GM23338 (cell line): ENCODE measurements at regions not wholly inside any gene's neighbourhood (a gene's known extent, or its start where the extent isn't known, plus 50 kb on each side); places are given as distances from the start of the nearest gene placed in this dataset.

Experiments
- ATAC-seq: fragments of 200-7000 bp; cut with Tn5 transposase; 3 replicates; pipeline ENCODE4 v1.9.1; 2020
- DNase-seq: peaks from one replicate; pipeline ENCODE4 v3.0.0-alpha.2; 2015; ENCODE audit warnings: low spot score
- H2AFZ ChIP-seq: fragments of 200-600 bp; sonication (generic); 2 replicates; pipeline ENCODE4 v1.8.0; 2016; ENCODE audit warnings: antibody characterized with exemption, mild to moderate bottlenecking, moderate library complexity
- H3F3A ChIP-seq: fragments of 200-600 bp; sonication (generic); replicated peaks from 2 replicates; pipeline ENCODE4 v1.8.0; 2017; ENCODE audit warnings: antibody characterized with exemption, mixed run types, low read depth
- H3K27ac ChIP-seq: fragments of 200-600 bp; sonication (generic); 2 replicates; pipeline ENCODE4 v1.6.1; 2016; ENCODE audit warnings: low read depth
- H3K27me3 ChIP-seq: fragments of 200-600 bp; sonication (generic); 2 replicates; pipeline ENCODE4 v1.8.0; 2016; ENCODE audit warnings: mild to moderate bottlenecking, mixed run types, moderate library complexity; ENCODE audit not compliant: insufficient read depth
- H3K36me3 ChIP-seq: fragments of 200-600 bp; sonication (generic); 2 replicates; pipeline ENCODE4 v1.8.0; 2016; ENCODE audit warnings: mild to moderate bottlenecking; ENCODE audit not compliant: insufficient read depth
- H3K4me1 ChIP-seq: fragments of 200-600 bp; sonication (generic); 2 replicates; pipeline ENCODE4 v1.8.0; 2016; ENCODE audit warnings: mild to moderate bottlenecking, moderate library complexity; ENCODE audit not compliant: insufficient read depth
- H3K4me2 ChIP-seq: fragments of 200-600 bp; sonication (generic); 2 replicates; pipeline ENCODE4 v1.7.1; 2017; ENCODE audit warnings: mixed run types
- H3K4me3 ChIP-seq: fragments of 200-600 bp; sonication (generic); 2 replicates; pipeline ENCODE4 v1.6.1; 2016; ENCODE audit warnings: mixed run types
- H3K79me2 ChIP-seq: fragments of 200-600 bp; sonication (generic); replicated peaks from 2 replicates; pipeline ENCODE4 v1.8.0; 2017; ENCODE audit warnings: mild to moderate bottlenecking; ENCODE audit not compliant: insufficient read depth
- H3K9me2 ChIP-seq: fragments of 200-600 bp; sonication (generic); 2 replicates; pipeline ENCODE4 v1.8.0; 2017; ENCODE audit not compliant: insufficient read depth
- H4K20me1 ChIP-seq: fragments of 200-600 bp; sonication (generic); replicated peaks from 2 replicates; pipeline ENCODE4 v1.8.0; 2017; ENCODE audit warnings: mild to moderate bottlenecking; ENCODE audit not compliant: insufficient read depth
- H3K27ac Mint-ChIP-seq: 2 replicates; pipeline ENCODE4 v1.8.0; 2020; ENCODE audit warnings: inconsistent platforms, mild to moderate bottlenecking, moderate library complexity, mixed read lengths
- H3K27me3 Mint-ChIP-seq: 3 replicates; pipeline ENCODE4 v1.8.0; 2022; ENCODE audit warnings: low read depth, mild to moderate bottlenecking, moderate library complexity, mixed read lengths, inconsistent platforms; ENCODE audit not compliant: insufficient read depth, poor library complexity
- H3K36me3 Mint-ChIP-seq: 3 replicates; pipeline ENCODE4 v1.8.0; 2021; ENCODE audit warnings: low read depth, mild to moderate bottlenecking, inconsistent platforms, moderate library complexity, mixed read lengths
- H3K4me1 Mint-ChIP-seq: 3 replicates; pipeline ENCODE4 v1.8.0; 2020; ENCODE audit warnings: mild to moderate bottlenecking, inconsistent platforms, mixed read lengths
- H3K4me3 Mint-ChIP-seq: 3 replicates; pipeline ENCODE4 v1.8.0; 2021; ENCODE audit warnings: moderate library complexity, mild to moderate bottlenecking, inconsistent platforms, mixed read lengths
- H3K9me3 Mint-ChIP-seq: 3 replicates; pipeline ENCODE4 v1.8.0; 2020; ENCODE audit warnings: moderate library complexity, mild to moderate bottlenecking, inconsistent platforms, mixed read lengths
- CREB1 ChIP-seq: fragments of 250-450 bp; sonication (Bioruptor Pico); IDR thresholded peaks from 2 replicates; pipeline ENCODE4 v1.5.0; 2020; ENCODE audit warnings: low read depth, mild to moderate bottlenecking, moderate library complexity
- CTCF ChIP-seq, 2 experiments: fragments of 200-600 bp in 1 of 2; sonication (generic) in 1 of 2; conservative IDR thresholded peaks; 2 replicates each; pipeline versions ENCODE4 v1.5.1 to v1.6.1; 2016 to 2017; ENCODE audit warnings: antibody characterized with exemption in 2 of 2, low read depth in 2 of 2, mild to moderate bottlenecking in 2 of 2, moderate library complexity in 1 of 2
- ETS1 ChIP-seq: IDR thresholded peaks from 2 replicates; pipeline ENCODE4 v1.6.1; 2016; ENCODE audit warnings: antibody characterized with exemption
- EZH2 ChIP-seq: fragments of 200-600 bp; sonication (generic); IDR thresholded peaks from one replicate; pipeline ENCODE4 v1.8.0; 2017; ENCODE audit warnings: antibody characterized with exemption, mild to moderate bottlenecking, low read depth; ENCODE audit not compliant: unreplicated experiment
- EZH2phosphoT487 ChIP-seq: fragments of 200-600 bp; sonication (generic); IDR thresholded peaks from one replicate; pipeline ENCODE4 v1.8.1; 2018; ENCODE audit warnings: antibody characterized with exemption; ENCODE audit not compliant: unreplicated experiment
- JUNB ChIP-seq: IDR thresholded peaks from one replicate; pipeline ENCODE4 v1.6.1; 2016; ENCODE audit warnings: antibody characterized with exemption; ENCODE audit not compliant: unreplicated experiment
- POLR2AphosphoS5 ChIP-seq: IDR thresholded peaks from 2 replicates; pipeline ENCODE4 v1.6.1; 2016; ENCODE audit warnings: antibody characterized with exemption, low read depth
- REST ChIP-seq: IDR thresholded peaks from one replicate; pipeline ENCODE4 v1.6.1; 2018; ENCODE audit warnings: antibody characterized with exemption; ENCODE audit not compliant: unreplicated experiment
- STAT1 ChIP-seq: IDR thresholded peaks from one replicate; pipeline ENCODE4 v1.6.1; 2016; ENCODE audit warnings: antibody characterized with exemption; ENCODE audit not compliant: unreplicated experiment
- ZNF331 ChIP-seq: fragments of 250-450 bp; sonication (Bioruptor Pico); IDR thresholded peaks from 2 replicates; pipeline ENCODE4 v1.5.0; 2020; ENCODE audit warnings: low read depth, mild to moderate bottlenecking, moderate library complexity
- ZNF462 ChIP-seq: fragments of 250-450 bp; sonication (Bioruptor Pico); IDR thresholded peaks from 2 replicates; pipeline ENCODE4 v1.5.0; 2020; ENCODE audit warnings: mild to moderate bottlenecking, moderate library complexity

- no peaks in the 10 kb centered on the region for H4K20me1 ChIP-seq
- no peak overlapping the region for H3K4me3 ChIP-seq
- H3K4me1 ChIP-seq = peaks cover 6% of the 10 kb centered on the region
- DNase-seq (no peak), ATAC-seq (no peak)
- H3K4me2 ChIP-seq = no peak overlapping the region
- peak overlapping the region; percentile 52 for H2AFZ ChIP-seq
- no peak for TF ChIP-seq STAT1
- no peak for TF ChIP-seq ZNF462 (CRISPR knock-in tag)
- no peak for TF ChIP-seq EZH2phosphoT487
- TF ChIP-seq REST = no peak
- no peak for TF ChIP-seq ETS1
- no peak for TF ChIP-seq POLR2AphosphoS5
- no peak for TF ChIP-seq JUNB
- no peak for TF ChIP-seq CTCF (conservative IDR thresholded peaks at IDR 0.05; ENCODE audit: low read depth in 2 of 2)
- TF ChIP-seq ZNF331 (CRISPR knock-in tag) = no peak
- no peak for TF ChIP-seq CREB1 (CRISPR knock-in tag)
- no peak for TF ChIP-seq EZH2
- no peak overlapping the region for H3K27ac ChIP-seq
- Mint-ChIP-seq H3K4me3 (no peak overlapping the region), H3K9me3 (no peaks in the 10 kb centered on the region; the same call in 2 of the 3 replicates), H3K27ac (no peak overlapping the region), H3K4me1 (peaks cover 8% of the 10 kb centered on the region), H3K27me3 (peaks cover 7% of the 10 kb centered on the region), H3K36me3 (no peaks in the 10 kb centered on the region)
- no peaks in the 10 kb centered on the region for H3K36me3 ChIP-seq
- no peaks in the 10 kb centered on the region for H3F3A ChIP-seq
- no peaks in the 10 kb centered on the region for H3K27me3 ChIP-seq
- H3K9me2 ChIP-seq = peaks cover 6% of the 10 kb centered on the region; the same call in 1 of the 2 replicates
- H3K79me2 ChIP-seq = no peaks in the 10 kb centered on the region
Measured at GRCh38 chr5:173763410-173763809, 124.7 kb upstream of the CPEB4 start.
